ENCODE measurements at regions not wholly inside any gene's neighbourhood (a gene's known extent, or its start where the extent isn't known, plus 50 kb on each side); places are given as distances from the start of the nearest gene placed in this dataset.

DNA sequence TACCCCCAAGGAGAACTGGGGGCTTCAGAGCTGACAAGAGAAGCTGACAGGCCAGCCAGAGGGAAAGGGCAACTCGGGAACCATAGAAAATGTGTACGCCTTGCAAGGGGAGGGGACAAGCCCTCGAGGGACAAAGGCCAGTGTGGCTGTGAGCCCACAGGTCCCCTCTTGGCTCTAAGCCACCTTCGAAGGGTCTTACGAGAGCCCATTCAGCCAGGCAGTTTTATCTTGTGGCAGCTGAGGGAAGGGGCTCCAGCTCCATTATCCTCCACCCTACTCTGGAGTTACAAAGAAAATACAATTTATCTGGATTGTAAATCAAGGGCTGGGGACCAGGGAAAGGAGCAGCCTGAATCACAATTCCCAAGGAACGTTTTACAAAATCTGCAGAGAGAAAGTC, 159.5 kb upstream of the ZMIZ1 start:
- TF ChIP-seq, protein P1, sequence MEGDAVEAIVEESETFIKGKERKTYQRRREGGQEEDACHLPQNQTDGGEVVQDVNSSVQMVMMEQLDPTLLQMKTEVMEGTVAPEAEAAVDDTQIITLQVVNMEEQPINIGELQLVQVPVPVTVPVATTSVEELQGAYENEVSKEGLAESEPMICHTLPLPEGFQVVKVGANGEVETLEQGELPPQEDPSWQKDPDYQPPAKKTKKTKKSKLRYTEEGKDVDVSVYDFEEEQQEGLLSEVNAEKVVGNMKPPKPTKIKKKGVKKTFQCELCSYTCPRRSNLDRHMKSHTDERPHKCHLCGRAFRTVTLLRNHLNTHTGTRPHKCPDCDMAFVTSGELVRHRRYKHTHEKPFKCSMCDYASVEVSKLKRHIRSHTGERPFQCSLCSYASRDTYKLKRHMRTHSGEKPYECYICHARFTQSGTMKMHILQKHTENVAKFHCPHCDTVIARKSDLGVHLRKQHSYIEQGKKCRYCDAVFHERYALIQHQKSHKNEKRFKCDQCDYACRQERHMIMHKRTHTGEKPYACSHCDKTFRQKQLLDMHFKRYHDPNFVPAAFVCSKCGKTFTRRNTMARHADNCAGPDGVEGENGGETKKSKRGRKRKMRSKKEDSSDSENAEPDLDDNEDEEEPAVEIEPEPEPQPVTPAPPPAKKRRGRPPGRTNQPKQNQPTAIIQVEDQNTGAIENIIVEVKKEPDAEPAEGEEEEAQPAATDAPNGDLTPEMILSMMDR (conservative IDR thresholded peaks at IDR 0.05; ENCODE audit: low read depth, low read length), result no peak
- TF ChIP-seq EZH2 (IDR thresholded peaks at IDR 0.05; ENCODE audit: low read length, unreplicated experiment), result no peak

Measured in PC-3 (cell line).